ENCODE measurements at regions not wholly inside any gene's neighbourhood (a gene's known extent, or its start where the extent isn't known, plus 50 kb on each side); places are given as distances from the start of the nearest gene placed in this dataset.

GRCh38 chr10:78688901-78689583 lies 379.7 kb upstream of the ZMIZ1 start:
- TF ChIP-seq CTCF (IDR thresholded peaks at IDR 0.05) (no peak), ZFX (IDR thresholded peaks at IDR 0.05; ENCODE audit: borderline replicate concordance) (no peak)
- no peak overlapping the region for H3K27ac ChIP-seq

GRCh38 chr10:78689584-78689935 lies 379.2 kb upstream of the ZMIZ1 start:
- TF ChIP-seq ZFX (IDR thresholded peaks at IDR 0.05; ENCODE audit: borderline replicate concordance) (no peak), CTCF (IDR thresholded peaks at IDR 0.05) (no peak)
- no peak overlapping the region for H3K27ac ChIP-seq

- no peak overlapping the region for H3K27ac ChIP-seq
- TF ChIP-seq ZFX (IDR thresholded peaks at IDR 0.05; ENCODE audit: borderline replicate concordance) (no peak), CTCF (IDR thresholded peaks at IDR 0.05) (no peak)
These were observed 378.2 kb upstream of the ZMIZ1 start for GRCh38 chr10:78690354-78691111.

DNA sequence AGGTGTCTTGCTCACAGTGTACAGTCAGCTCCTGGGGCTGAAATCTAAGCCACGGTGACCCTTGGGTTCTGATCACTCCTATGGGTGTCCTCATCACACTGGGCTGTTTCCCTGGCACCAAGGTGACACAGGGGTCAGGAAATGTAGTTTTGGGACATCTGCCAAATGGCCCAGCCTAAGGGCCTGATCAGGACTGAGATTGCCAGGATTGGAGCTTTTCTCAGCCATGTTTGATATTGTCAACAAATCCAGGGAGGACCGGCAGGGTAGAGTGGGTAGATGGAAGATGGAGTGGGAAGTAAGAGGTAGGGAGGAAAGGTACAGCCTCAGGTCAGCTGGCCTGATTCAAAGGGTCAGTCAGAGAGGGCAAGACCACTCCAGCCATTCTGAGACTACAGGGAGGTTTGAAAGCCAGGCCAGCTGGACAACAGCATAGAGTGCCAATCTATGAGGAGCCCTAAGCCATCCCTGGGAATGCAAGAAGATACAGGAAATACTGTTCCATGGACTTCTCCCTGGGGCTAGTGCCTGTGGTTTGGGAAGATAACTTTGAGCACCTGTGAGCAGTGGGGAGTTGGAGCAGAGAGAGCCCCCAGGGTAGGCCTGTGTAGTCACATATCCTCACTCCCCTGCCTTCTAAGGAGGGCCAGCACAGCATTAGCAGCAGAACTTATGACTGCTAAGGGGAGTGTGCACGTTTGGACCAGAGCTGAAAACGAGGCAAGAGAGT lies 377.3 kb upstream of the ZMIZ1 start:
- TF ChIP-seq ZFX (IDR thresholded peaks at IDR 0.05; ENCODE audit: borderline replicate concordance) (no peak), CTCF (IDR thresholded peaks at IDR 0.05) (no peak)
- H3K27ac ChIP-seq = no peak overlapping the region

DNA sequence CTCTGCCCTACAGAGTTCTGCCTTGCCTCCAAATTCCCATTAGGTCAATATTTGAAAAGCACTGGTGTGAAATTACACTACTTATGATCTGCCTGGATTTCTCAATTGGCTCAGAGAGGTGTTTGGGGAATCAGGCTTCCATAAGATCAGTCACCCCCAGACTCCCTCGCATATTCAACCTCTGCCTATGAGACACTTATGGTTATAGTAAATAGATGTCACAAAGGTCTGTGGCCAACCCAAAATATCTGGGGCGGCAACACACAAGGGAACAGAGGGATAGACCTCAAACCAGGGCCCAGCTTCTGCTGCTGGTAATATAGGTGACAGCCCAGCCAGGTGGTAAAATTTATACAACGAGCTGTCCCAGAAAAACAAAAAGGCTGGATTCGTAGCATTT lies 376.7 kb upstream of the ZMIZ1 start:
- H3K27ac ChIP-seq = no peak overlapping the region
- TF ChIP-seq CTCF (IDR thresholded peaks at IDR 0.05) = no peak
- no peak for TF ChIP-seq ZFX (IDR thresholded peaks at IDR 0.05; ENCODE audit: borderline replicate concordance)

- no peak for TF ChIP-seq ZFX (IDR thresholded peaks at IDR 0.05; ENCODE audit: borderline replicate concordance)
- no peak for TF ChIP-seq CTCF (IDR thresholded peaks at IDR 0.05)
- H3K27ac ChIP-seq = no peak overlapping the region
These were observed 372.9 kb upstream of the ZMIZ1 start for GRCh38 chr10:78695846-78696245.

All from 22Rv1 (cell line).